WTC11 (cell line): ENCODE measurements at regions not wholly inside any gene's neighbourhood (a gene's known extent, or its start where the extent isn't known, plus 50 kb on each side); places are given as distances from the start of the nearest gene placed in this dataset.
A peak's percentile ranks its signal among the peaks of the same experiment; 100 is the strongest.

Experiments
- ATAC-seq: fragments of 200-7000 bp; cut with Tn5 transposase; 2 replicates; pipeline ENCODE4 v1.10.0; 2021; ENCODE audit warnings: mild to moderate bottlenecking, moderate library complexity
- CTCF ChIA-PET: fragments of 300-600 bp; sonication (Branson Sonifier 250); formaldehyde crosslinking; loops from one replicate; lab custom pipeline; 2021; ENCODE audit warnings: antibody characterized with exemption; lab: Charles Lee
- POLR2A ChIA-PET: fragments of 350-600 bp; sonication (Branson Sonifier 250); formaldehyde crosslinking; loops from one replicate; lab custom pipeline; 2021; ENCODE audit warnings: antibody characterized with exemption; lab: Charles Lee
- DNase-seq: peaks from one replicate; pipeline ENCODE4 v3.0.0; 2021; ENCODE audit warnings: low spot score
- H3K27ac Mint-ChIP-seq: 2 replicates; pipeline ENCODE4 v1.8.0; 2021; ENCODE audit warnings: mixed read lengths
- H3K27me3 Mint-ChIP-seq: 2 replicates; pipeline ENCODE4 v1.8.0; 2021; ENCODE audit warnings: low read depth, mild to moderate bottlenecking, moderate library complexity, mixed read lengths
- H3K36me3 Mint-ChIP-seq: 2 replicates; pipeline ENCODE4 v1.8.0; 2021; ENCODE audit warnings: mixed read lengths
- H3K4me1 Mint-ChIP-seq: 2 replicates; pipeline ENCODE4 v1.8.0; 2022; ENCODE audit warnings: mixed read lengths
- H3K4me3 Mint-ChIP-seq: 2 replicates; pipeline ENCODE4 v1.8.0; 2021; ENCODE audit warnings: mild to moderate bottlenecking, moderate library complexity, mixed read lengths
- H3K9me3 Mint-ChIP-seq: 2 replicates; pipeline ENCODE4 v1.8.0; 2021; ENCODE audit warnings: mixed read lengths
- EMX1 ChIP-seq: fragments of 250-450 bp; sonication (Bioruptor Pico); IDR thresholded peaks from 2 replicates; pipeline ENCODE4 v1.8.0; 2021; ENCODE audit warnings: mild to moderate bottlenecking
- ETV6 ChIP-seq: sonication (generic); formaldehyde crosslinking; IDR thresholded peaks from 2 replicates; pipeline ENCODE4 v1.8.1; 2022; ENCODE audit warnings: mild to moderate bottlenecking, missing genetic modification reagents
- HMGA2 ChIP-seq: fragments of 250-450 bp; sonication (Bioruptor Pico); IDR thresholded peaks from 2 replicates; pipeline ENCODE4 v1.4.0; 2021; ENCODE audit warnings: mild to moderate bottlenecking, moderate library complexity
- JUN ChIP-seq: sonication (generic); formaldehyde crosslinking; IDR thresholded peaks from 2 replicates; pipeline ENCODE4 v1.8.0; 2023; ENCODE audit warnings: mild to moderate bottlenecking, missing genetic modification reagents
- KAT7 ChIP-seq: sonication (generic); formaldehyde crosslinking; IDR thresholded peaks from 2 replicates; pipeline ENCODE4 v1.8.1; 2023; ENCODE audit warnings: missing genetic modification reagents, mild to moderate bottlenecking, borderline replicate concordance
- MXD4 ChIP-seq: fragments of 250-450 bp; sonication (Bioruptor Pico); IDR thresholded peaks from 2 replicates; pipeline ENCODE4 v1.8.0; 2021; ENCODE audit warnings: mild to moderate bottlenecking, moderate library complexity, borderline replicate concordance
- NFE2L1 ChIP-seq: sonication (generic); formaldehyde crosslinking; IDR thresholded peaks from 2 replicates; pipeline ENCODE4 v1.8.1; 2023; ENCODE audit warnings: missing genetic modification reagents
- NR2C2 ChIP-seq: sonication (generic); formaldehyde crosslinking; IDR thresholded peaks from 2 replicates; pipeline ENCODE4 v1.8.0; 2022; ENCODE audit warnings: mild to moderate bottlenecking, missing genetic modification reagents
- OVOL2 ChIP-seq: fragments of 250-450 bp; sonication (Bioruptor Pico); IDR thresholded peaks from 2 replicates; pipeline ENCODE4 v1.9.0; 2021; ENCODE audit warnings: mild to moderate bottlenecking, borderline replicate concordance
- PRRX2 ChIP-seq: fragments of 250-450 bp; sonication (Bioruptor Pico); IDR thresholded peaks from 2 replicates; pipeline ENCODE4 v1.8.0; 2021; ENCODE audit warnings: mild to moderate bottlenecking
- RELA ChIP-seq: sonication (generic); formaldehyde crosslinking; IDR thresholded peaks from 2 replicates; pipeline ENCODE4 v1.8.1; 2022; ENCODE audit warnings: missing genetic modification reagents, mild to moderate bottlenecking, borderline replicate concordance
- SOX15 ChIP-seq: fragments of 250-450 bp; sonication (Bioruptor Pico); IDR thresholded peaks from 2 replicates; pipeline ENCODE4 v1.9.0; 2021; ENCODE audit warnings: mild to moderate bottlenecking
- ZBTB21 ChIP-seq: sonication (generic); formaldehyde crosslinking; IDR thresholded peaks from 2 replicates; pipeline ENCODE4 v1.8.1; 2023; ENCODE audit warnings: mild to moderate bottlenecking, missing genetic modification reagents, borderline replicate concordance
- ZNF317 ChIP-seq: sonication (generic); formaldehyde crosslinking; IDR thresholded peaks from 2 replicates; pipeline ENCODE4 v1.8.1; 2023; ENCODE audit warnings: low read depth, mild to moderate bottlenecking, moderate library complexity, missing genetic modification reagents, borderline replicate concordance
- ZNF423 ChIP-seq: fragments of 250-450 bp; sonication (Bioruptor Pico); IDR thresholded peaks from 2 replicates; pipeline ENCODE4 v2.1.2; 2022; ENCODE audit warnings: mild to moderate bottlenecking, moderate library complexity
- ZNF425 ChIP-seq: fragments of 250-450 bp; sonication (Bioruptor Pico); conservative IDR thresholded peaks from 2 replicates; pipeline ENCODE4 v1.9.0; 2021; ENCODE audit warnings: mild to moderate bottlenecking
- TF ChIP-seq, protein P1 (sequence below): sonication (generic); formaldehyde crosslinking; IDR thresholded peaks from 2 replicates; pipeline ENCODE4 v1.8.1; 2022; ENCODE audit warnings: mild to moderate bottlenecking, missing genetic modification reagents, moderate library complexity, borderline replicate concordance
- TF ChIP-seq, protein P2 (sequence below): sonication (generic); formaldehyde crosslinking; conservative IDR thresholded peaks from 2 replicates; pipeline ENCODE4 v1.8.1; 2022; ENCODE audit warnings: mild to moderate bottlenecking, missing genetic modification reagents
- TF ChIP-seq, protein P3 (sequence below): fragments of 250-450 bp; sonication (Bioruptor Pico); IDR thresholded peaks from 2 replicates; pipeline ENCODE4 v1.9.0; 2021; ENCODE audit warnings: mild to moderate bottlenecking, borderline replicate concordance

DNA sequence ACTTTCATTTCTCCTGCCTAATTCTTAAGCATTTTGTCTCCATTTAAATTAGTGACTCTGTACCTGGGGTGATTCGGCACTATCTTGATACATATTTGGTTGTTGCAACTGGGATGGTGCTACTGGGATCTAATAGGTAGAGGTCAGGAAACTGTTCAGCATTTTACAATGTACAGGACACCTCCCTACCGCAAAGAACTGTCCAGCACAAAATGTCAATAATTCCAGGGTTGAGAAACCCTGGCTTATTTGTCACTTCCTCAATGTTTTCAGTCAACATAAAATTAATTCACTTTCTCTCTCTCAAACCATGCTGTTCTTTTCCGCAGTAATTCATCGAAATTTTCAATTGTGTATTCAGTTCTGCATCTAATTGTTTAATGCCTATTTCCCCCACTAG lies 151.4 kb upstream of the CALCR start:
- DNase-seq: no peak
- no peak overlapping the region for H3K27ac Mint-ChIP-seq
- peaks cover 13% of the 10 kb centered on the region for H3K4me1 Mint-ChIP-seq
- no peaks in the 10 kb centered on the region for H3K9me3 Mint-ChIP-seq
- POLR2A ChIA-PET: no interaction called here
- no peak for ATAC-seq
- no peak overlapping the region for H3K4me3 Mint-ChIP-seq
- CTCF ChIA-PET: no interaction called here
- H3K27me3 Mint-ChIP-seq: no peaks in the 10 kb centered on the region
- TF ChIP-seq HMGA2: no peak
- TF ChIP-seq, protein P1, sequence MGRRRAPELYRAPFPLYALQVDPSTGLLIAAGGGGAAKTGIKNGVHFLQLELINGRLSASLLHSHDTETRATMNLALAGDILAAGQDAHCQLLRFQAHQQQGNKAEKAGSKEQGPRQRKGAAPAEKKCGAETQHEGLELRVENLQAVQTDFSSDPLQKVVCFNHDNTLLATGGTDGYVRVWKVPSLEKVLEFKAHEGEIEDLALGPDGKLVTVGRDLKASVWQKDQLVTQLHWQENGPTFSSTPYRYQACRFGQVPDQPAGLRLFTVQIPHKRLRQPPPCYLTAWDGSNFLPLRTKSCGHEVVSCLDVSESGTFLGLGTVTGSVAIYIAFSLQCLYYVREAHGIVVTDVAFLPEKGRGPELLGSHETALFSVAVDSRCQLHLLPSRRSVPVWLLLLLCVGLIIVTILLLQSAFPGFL: no peak
- no peaks in the 10 kb centered on the region; the same call in 1 of the 2 replicates for H3K36me3 Mint-ChIP-seq

GRCh38 chr7:93723424-93724124 lies 149.1 kb upstream of the CALCR start:
- peak; percentile 14 for DNase-seq

DNA sequence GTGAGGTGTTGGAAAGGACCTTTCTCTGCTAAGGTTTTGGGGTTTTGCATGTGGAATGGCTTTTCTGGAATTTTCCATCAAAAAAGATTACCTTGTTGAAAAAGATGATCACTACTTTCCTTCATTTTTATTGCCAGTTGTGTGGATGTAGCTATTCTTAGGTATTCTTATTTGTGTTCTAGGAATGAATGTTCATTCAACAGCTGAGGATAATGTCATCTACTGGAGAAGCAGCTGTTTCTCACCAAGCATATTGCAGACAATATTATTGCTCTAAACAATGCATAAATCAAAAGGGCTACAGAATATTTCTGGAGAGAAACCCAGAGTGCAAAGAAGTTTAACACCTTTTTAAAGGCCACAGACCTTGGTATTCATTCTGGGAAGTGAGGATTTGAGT lies 145.6 kb upstream of the CALCR start:
- Mint-ChIP-seq H3K4me1 (peaks cover 7% of the 10 kb centered on the region), H3K36me3 (no peaks in the 10 kb centered on the region), H3K4me3 (no peak overlapping the region), H3K9me3 (no peaks in the 10 kb centered on the region), H3K27me3 (no peaks in the 10 kb centered on the region; the same call in 1 of the 2 replicates), H3K27ac (no peak overlapping the region)
- DNase-seq (no peak), ATAC-seq (no peak)
- POLR2A ChIA-PET: no interaction called here
- no peak for TF ChIP-seq JUN
- TF ChIP-seq, protein P2, sequence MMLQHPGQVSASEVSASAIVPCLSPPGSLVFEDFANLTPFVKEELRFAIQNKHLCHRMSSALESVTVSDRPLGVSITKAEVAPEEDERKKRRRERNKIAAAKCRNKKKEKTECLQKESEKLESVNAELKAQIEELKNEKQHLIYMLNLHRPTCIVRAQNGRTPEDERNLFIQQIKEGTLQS (CRISPR knock-in tag): no peak
- TF ChIP-seq NFE2L1 (CRISPR knock-in tag): no peak
- no peak for TF ChIP-seq SOX15 (CRISPR knock-in tag)
- TF ChIP-seq, protein P3, sequence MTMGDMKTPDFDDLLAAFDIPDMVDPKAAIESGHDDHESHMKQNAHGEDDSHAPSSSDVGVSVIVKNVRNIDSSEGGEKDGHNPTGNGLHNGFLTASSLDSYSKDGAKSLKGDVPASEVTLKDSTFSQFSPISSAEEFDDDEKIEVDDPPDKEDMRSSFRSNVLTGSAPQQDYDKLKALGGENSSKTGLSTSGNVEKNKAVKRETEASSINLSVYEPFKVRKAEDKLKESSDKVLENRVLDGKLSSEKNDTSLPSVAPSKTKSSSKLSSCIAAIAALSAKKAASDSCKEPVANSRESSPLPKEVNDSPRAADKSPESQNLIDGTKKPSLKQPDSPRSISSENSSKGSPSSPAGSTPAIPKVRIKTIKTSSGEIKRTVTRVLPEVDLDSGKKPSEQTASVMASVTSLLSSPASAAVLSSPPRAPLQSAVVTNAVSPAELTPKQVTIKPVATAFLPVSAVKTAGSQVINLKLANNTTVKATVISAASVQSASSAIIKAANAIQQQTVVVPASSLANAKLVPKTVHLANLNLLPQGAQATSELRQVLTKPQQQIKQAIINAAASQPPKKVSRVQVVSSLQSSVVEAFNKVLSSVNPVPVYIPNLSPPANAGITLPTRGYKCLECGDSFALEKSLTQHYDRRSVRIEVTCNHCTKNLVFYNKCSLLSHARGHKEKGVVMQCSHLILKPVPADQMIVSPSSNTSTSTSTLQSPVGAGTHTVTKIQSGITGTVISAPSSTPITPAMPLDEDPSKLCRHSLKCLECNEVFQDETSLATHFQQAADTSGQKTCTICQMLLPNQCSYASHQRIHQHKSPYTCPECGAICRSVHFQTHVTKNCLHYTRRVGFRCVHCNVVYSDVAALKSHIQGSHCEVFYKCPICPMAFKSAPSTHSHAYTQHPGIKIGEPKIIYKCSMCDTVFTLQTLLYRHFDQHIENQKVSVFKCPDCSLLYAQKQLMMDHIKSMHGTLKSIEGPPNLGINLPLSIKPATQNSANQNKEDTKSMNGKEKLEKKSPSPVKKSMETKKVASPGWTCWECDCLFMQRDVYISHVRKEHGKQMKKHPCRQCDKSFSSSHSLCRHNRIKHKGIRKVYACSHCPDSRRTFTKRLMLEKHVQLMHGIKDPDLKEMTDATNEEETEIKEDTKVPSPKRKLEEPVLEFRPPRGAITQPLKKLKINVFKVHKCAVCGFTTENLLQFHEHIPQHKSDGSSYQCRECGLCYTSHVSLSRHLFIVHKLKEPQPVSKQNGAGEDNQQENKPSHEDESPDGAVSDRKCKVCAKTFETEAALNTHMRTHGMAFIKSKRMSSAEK (CRISPR knock-in tag): no peak
- TF ChIP-seq KAT7: no peak
- no peak for TF ChIP-seq RELA (CRISPR knock-in tag)
- TF ChIP-seq ZNF317: no peak
- TF ChIP-seq NR2C2: no peak
- TF ChIP-seq ZNF425: no peak
- no peak for TF ChIP-seq EMX1 (CRISPR knock-in tag)
- TF ChIP-seq MXD4 (CRISPR knock-in tag): no peak
- CTCF ChIA-PET: no interaction called here

More at GRCh38 chr7:93723424-93724124, 149.1 kb upstream of the CALCR start:
- ATAC-seq: peak; percentile 87
- H3K27me3 Mint-ChIP-seq: no peaks in the 10 kb centered on the region; the same call in 1 of the 2 replicates
- POLR2A ChIA-PET: no interaction called here
- H3K4me3 Mint-ChIP-seq: no peak overlapping the region
- peaks cover 13% of the 10 kb centered on the region for H3K4me1 Mint-ChIP-seq
- TF ChIP-seq ZBTB21 (CRISPR knock-in tag): no peak
- TF ChIP-seq ETV6 (CRISPR knock-in tag): no peak
- no peak for TF ChIP-seq ZNF423 (CRISPR knock-in tag)
- no peak for TF ChIP-seq OVOL2
- no peak for TF ChIP-seq PRRX2 (CRISPR knock-in tag)
- peak overlapping the region; percentile 73 for H3K27ac Mint-ChIP-seq
- CTCF ChIA-PET: no interaction called here
- H3K36me3 Mint-ChIP-seq: no peaks in the 10 kb centered on the region
- H3K9me3 Mint-ChIP-seq: no peaks in the 10 kb centered on the region
